Kidney glomerular epithelial cell (primary cell): ENCODE measurements at regions not wholly inside any gene's neighbourhood (a gene's known extent, or its start where the extent isn't known, plus 50 kb on each side); places are given as distances from the start of the nearest gene placed in this dataset.
A peak's percentile ranks its signal among the peaks of the same experiment; 100 is the strongest.
"Not testable (repeated sequence)": the region's sequence is repeated elsewhere in the genome, so short reads cannot be mapped to it uniquely, and the experiment has no call there.

ENCODE experiments used
- DNase-seq: peaks from one replicate; lab custom pipeline; 2025; lab: John Stamatoyannopoulos, UW

GRCh38 chr12:75795125-75795524 is 236.5 kb downstream of the PHLDA1 start:
- no peak for DNase-seq

GRCh38 chr12:75792687-75793086 is 238.9 kb downstream of the PHLDA1 start:
- no peak for DNase-seq

GRCh38 chr12:75790219-75790618 is 241.4 kb downstream of the PHLDA1 start:
- DNase-seq, result no peak

DNA sequence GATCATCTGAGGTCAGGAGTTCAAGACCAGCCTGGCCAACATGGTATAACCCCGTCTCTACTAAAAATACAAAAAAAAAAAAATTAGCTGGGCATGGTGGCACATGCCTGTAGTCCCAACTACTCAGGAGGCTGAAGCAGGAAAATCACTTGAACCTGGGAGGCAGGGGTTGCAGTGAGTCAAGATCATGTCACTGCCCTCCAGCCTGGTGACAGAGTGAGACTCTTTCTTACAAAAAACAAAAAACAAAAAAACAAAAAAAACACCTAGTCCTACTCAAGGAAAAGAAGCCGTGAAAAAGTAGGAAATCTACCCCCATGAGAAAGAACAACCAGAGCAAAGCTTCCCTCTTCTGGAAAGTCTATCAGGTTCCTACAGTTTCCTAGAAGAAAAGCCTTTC is 244.4 kb downstream of the PHLDA1 start:
- DNase-seq, result not testable (repeated sequence)

DNA sequence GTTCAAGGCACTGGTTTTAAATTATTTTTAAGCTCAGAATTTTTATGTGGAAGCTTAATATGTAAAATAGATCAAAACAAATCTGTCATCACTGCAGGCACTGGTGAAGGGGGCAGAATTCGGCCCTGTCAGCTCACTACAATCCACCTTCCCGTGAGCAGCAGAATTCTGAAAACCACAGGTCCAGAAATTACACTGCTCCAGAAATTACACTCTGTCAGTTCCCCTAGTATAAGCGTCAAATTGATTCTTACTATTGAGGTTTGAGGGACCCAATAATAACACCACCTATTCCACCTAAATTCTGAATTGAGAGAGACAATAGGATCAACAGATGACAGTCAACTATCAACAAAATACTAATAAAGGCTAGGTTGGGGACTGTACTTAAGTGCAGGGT is 245.5 kb downstream of the PHLDA1 start:
- no peak for DNase-seq

- no peak for DNase-seq
Observed at GRCh38 chr12:75784591-75784990, 247.0 kb downstream of the PHLDA1 start.

DNA sequence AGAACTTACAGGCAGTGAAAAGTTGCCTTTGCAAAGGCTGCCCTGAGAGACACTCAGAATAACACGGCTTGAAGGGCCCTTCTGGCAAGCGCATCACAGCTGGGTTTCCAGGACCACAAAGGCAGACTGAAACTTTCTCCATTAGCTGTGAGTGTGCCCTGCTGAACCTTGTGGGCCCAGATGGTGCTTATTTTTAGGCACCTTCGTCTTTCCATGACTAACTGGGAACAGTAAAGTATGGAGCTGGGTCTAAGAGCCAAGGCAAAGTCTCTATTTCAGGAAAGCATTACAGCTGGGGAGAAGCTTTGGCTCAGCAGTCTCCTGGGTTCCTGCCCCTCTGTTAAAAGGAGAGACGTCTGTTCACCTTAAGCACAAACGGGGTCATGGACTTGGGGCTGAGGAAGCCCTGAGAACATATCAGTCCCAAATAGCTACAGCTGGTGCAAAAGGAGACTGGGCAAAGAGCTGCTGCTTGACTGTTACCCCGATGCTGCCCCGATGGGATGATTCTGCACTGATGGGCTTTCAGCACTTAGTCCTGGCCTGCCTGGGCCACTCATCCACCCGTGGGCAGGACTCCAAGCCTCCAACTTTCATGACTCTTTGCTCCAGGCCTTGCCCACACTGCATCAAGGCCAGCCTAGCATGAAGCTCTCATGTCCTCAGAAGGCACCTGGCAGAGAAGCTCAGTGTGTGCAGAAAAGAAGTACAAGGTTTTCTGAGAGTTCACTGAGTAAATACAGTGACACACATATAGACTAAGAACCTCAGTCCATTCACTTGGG is 248.3 kb downstream of the PHLDA1 start:
- DNase-seq, result no peak

- no peak for DNase-seq
Observed at GRCh38 chr12:75782069-75782581, 249.5 kb downstream of the PHLDA1 start.

- no peak for DNase-seq
Observed at GRCh38 chr12:75781532-75782046, 250.0 kb downstream of the PHLDA1 start.

DNA sequence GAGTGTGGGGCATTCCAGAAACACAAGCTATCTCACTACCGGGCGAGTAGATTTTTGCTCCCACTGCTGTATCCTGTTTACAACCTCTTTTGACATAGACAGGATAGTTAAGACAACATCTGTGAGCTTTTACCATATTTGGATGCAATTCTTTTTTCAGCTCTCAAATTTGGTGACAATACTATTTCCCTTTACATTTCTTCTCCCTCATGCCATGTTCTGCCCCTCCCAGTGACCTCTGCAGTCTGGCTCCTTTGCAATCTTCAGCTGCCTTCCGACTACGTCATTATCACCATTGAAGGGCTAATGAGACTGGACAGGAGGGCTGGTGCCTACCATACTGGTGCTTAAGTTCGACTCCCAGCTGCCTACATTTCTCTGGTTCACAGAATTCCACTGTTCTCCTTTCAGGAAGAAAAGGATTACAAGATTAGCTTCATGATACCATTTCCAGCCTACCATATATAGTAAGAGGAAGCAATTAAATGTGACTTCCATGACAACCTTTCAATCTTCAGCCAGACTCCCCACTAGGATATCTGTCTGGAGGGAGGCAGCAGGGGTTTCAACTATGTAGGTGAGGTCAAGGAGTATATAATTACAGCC is 251.6 kb downstream of the PHLDA1 start:
- no peak for DNase-seq

DNA sequence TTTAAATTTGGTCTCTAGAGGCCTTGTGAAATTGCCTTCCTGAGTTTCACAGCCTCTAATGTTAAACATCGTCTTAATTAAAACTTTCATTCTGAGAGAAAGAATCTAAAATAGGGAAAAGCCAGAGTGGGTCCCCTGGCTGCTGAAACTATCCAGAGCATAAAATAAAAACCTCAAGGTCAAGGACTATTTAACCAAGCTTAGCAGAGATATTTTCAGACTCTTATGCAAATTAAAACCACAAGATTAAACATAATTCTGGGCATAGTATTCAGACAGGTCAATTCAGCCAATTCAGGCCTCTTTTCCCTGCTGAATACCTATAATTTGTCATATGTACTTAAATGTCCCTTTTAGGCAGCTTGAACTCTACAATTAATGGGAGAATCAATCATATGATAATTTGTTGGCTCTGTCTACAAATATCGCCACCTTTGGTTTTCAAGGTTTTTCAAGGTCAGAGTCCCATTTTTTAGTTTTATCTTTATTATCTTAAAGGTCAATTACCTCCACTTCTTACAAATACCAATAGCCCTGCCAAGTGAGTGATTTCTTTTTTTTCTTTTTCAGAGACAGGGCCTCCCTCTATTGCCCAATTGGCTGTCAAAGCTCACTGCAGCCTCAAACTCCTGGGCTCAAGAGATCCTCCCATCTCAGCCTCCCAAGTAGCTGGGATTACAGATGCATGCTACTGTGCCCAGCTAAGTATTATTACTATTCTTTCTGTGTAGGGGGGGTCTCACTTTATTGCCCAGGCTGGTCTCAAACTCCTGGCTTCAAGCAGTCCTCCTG is 257.1 kb downstream of the PHLDA1 start:
- DNase-seq, result no peak

DNA sequence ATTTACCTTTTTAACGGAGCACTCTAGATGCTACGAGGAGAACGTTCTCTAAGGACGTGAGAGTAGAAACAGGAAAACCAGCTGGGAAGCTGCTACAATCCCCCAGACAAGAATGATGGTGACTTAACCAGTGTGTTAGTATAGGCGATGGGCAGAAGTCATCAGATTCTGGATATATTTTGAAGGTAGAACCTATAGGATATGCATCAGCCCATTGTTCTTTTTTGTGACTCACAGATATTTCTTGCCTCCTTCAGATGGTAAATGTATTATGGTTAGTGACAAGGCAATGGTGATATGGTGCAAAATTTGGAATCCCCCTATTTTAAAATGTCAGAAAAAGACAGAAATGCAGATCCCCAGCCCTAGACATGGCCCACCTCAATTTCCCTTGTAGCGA is 258.2 kb downstream of the PHLDA1 start:
- no peak for DNase-seq

DNA sequence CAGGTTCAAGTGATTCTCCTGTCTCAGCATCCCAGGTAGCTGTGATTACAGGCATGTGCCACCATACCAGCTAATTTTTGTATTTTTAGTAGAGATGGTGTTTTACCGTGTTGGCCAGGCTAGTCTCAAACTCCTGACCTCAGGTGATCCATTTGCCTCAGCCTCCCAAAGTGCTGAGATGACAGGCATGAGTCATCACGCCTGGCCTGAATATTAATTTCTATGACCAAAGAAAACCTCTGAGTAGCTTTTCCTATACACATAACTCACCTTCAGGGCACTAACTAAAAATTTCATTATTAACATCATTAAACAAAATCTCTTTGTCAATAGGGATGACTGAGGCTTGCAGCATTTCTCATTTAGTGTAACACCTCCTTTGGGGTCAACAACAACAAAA is 259.6 kb upstream of the KRR1 start:
- DNase-seq, result no peak

DNA sequence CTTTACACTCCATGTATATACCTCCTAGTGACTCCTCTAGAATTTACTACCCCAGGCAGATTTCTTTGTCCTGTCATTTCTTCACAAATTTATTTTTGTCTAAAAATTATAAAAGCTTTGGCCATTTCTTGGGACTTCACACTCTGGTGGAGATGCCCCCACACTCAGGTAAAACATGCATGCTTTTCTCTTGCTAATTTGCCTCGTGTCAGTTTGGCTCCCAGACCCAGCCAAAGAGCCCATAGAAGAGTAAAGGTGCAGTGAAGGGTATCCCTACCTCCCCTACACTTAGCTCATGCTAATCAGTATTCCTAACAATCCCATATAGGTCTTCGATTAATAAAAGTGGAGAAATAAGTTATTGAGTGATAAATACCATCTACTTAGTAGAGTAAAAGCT is 256.5 kb upstream of the KRR1 start:
- DNase-seq, result no peak

GRCh38 chr12:75766263-75767160 is 255.1 kb upstream of the KRR1 start:
- peak; percentile 81 for DNase-seq

DNA sequence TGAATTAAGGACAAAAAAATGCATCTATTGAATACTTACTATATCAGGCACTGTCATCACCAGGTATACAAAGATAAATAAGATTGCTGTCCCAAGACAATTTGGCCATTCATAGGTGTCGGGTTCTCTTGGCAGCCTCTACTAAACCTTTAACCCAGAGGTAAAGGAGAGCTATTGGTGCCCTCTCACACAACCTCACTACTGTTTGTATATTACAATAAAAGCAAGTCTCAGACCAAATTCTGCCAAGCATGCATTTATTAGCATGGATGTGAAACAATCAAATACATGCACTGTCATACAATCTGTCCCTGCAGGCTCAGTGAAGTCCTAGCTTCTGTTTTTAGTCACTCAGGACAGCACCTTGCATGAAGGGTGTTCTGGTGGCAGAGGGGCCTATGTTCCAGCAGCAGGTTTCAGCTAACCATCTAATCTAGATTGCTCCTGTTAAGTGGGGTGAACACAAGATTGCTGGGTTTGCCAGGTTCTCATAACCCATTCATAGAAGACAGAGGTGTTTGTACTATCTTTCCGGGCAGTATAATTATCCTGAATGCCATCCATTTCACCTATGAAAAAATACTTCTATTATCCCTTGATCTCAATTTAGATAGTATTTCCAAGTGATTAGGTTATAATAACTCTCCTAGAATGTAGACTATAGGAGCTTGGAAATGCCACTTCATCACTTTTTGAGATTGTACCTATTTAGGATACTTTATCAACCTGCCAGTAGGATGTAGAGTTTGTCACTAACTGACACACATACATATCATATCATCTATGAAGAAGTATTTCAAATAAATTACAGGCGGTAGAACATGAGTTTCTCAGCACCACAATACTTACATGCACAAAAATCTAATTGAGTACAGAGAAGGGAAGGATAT is 254.0 kb upstream of the KRR1 start:
- no peak for DNase-seq

DNA sequence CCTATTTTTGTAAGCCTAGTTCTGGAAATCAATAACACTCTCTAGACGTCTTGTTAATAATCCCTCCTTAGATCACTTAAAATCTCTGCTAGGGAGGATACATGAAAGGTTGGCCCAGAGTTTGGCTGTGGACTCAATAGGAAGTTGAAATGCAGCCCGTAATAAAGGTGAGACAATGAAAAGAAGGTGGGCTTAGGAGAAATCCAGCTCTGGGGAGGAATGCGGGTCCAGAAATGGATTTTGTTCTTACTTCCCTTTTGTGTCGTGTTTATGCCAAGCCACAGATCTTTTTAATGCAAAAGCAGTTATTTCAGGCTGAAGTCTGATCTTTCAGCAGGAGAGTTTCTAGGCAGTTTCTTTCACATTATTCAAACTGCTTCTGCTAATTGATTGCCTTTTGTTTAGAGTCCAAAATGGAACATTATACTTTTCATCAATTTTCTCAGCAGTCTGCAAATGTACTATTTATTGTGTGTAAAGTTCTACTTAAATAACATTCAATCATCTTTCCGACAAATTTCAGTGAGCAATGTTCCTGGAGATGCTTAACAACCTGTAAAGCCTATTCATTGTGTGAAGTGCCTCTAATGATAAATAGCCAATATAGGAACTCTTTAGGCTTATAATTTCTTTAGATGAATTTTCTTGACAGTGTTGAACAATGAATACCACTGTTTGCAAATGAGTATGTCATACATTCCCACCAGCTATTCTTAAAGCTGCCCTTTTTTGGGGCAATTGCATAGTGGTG is 252.9 kb upstream of the KRR1 start:
- DNase-seq, result no peak

DNA sequence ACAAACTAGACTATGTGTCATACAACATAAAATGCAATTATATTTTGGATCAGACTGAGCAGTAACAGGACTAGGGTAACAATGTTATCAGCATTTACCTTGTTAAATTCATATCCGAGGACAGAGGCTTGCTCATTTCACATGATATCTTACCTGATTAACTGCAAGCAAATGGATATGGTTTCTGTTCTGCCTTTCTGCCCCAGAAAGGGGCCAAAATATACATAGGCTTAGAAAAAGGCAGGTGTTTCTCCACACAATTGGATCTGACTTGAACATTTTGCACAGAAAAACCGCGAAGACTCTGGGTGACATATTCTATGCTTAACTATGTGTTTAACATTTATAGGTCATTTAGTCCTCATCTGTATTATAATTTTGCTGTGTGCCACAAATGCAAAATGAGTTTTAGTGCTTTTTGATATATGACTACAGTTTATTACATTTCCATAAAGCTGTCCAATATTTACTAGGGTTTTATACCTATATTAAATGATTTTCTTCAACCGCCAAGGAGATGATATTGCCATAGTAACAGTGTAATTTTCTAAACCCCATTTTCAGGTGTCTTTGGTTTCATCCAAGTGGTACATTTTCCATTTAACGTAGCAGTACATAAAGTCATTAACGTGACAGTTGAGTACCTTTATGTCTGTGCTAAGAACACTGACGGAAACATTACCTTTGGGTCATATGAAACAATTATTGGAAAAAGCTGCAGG is 249.3 kb upstream of the KRR1 start:
- no peak for DNase-seq
